CD4-positive, alpha-beta T cell (primary cell): ENCODE measurements at regions not wholly inside any gene's neighbourhood (a gene's known extent, or its start where the extent isn't known, plus 50 kb on each side); places are given as distances from the start of the nearest gene placed in this dataset.

Experiments
- ATAC-seq: fragments of 200-7000 bp; cut with Tn5 transposase; one replicate; pipeline ENCODE4 v1.10.0; 2022; ENCODE audit warnings: mild to moderate bottlenecking; ENCODE audit not compliant: poor library complexity
- CTCF ChIA-PET: fragments of 350-600 bp; sonication (Branson Sonifier 250); formaldehyde crosslinking; loops from one replicate; lab custom pipeline; 2021; ENCODE audit warnings: antibody characterized with exemption, inconsistent platforms; lab: Charles Lee
- POLR2A ChIA-PET: fragments of 350-600 bp; sonication (Branson Sonifier 250); formaldehyde crosslinking; loops from one replicate; lab custom pipeline; 2021; ENCODE audit warnings: antibody characterized with exemption, inconsistent platforms; lab: Charles Lee
- DNase-seq, 14 experiments: peaks; one replicate each; pipeline ENCODE4 v3.0.0-alpha.2; 2013 to 2020; ENCODE audit warnings: mixed read lengths in 2 of 14
- H3K27ac ChIP-seq, 2 donors: one replicate each; pipeline versions ENCODE4 v1.5.1 to v1.7.0; 2013; ENCODE audit warnings: low read length in 2 of 2, low read depth in 1 of 2, mild to moderate bottlenecking in 1 of 2
- H3K27me3 ChIP-seq, 2 experiments: 1 replicate in 1 of 2; 2 replicates in 1 of 2; pipeline versions ENCODE4 v1.6.1 to v1.7.0; 2013; ENCODE audit warnings: low read length in 2 of 2, control low read depth in 1 of 2, mild to moderate bottlenecking in 1 of 2, moderate library complexity in 1 of 2; ENCODE audit not compliant: insufficient read depth in 2 of 2, control insufficient read depth in 1 of 2
- H3K36me3 ChIP-seq: one replicate; pipeline ENCODE4 v1.6.1; 2013; ENCODE audit warnings: low read length, control low read depth; ENCODE audit not compliant: insufficient read depth
- H3K4me1 ChIP-seq: one replicate; pipeline ENCODE4 v1.6.1; 2013; ENCODE audit warnings: low read length, control low read depth; ENCODE audit not compliant: insufficient read depth
- H3K4me3 ChIP-seq: one replicate; pipeline ENCODE4 v1.5.1; 2013; ENCODE audit warnings: mild to moderate bottlenecking, low read length, moderate library complexity
- H3K9me3 ChIP-seq, 2 experiments: 1 replicate in 1 of 2; 2 replicates in 1 of 2; pipeline versions ENCODE4 v1.6.1 to v1.7.0; 2013; ENCODE audit warnings: low read length in 2 of 2, mild to moderate bottlenecking in 2 of 2, control low read depth in 1 of 2, moderate library complexity in 1 of 2; ENCODE audit not compliant: control insufficient read depth in 1 of 2, insufficient read depth in 1 of 2
- H3K27ac Mint-ChIP-seq: one replicate; pipeline ENCODE4 v1.8.0; 2020; ENCODE audit warnings: mixed read lengths
- H3K27me3 Mint-ChIP-seq: one replicate; pipeline ENCODE4 v1.8.0; 2021; ENCODE audit warnings: mixed read lengths
- H3K36me3 Mint-ChIP-seq: one replicate; pipeline ENCODE4 v1.8.0; 2021; ENCODE audit warnings: low read depth, mixed read lengths
- H3K4me1 Mint-ChIP-seq: one replicate; pipeline ENCODE4 v1.8.0; 2021; ENCODE audit warnings: low read depth, mixed read lengths
- H3K4me3 Mint-ChIP-seq: one replicate; pipeline ENCODE4 v1.8.0; 2020; ENCODE audit warnings: mild to moderate bottlenecking, mixed read lengths
- H3K9me3 Mint-ChIP-seq: one replicate; pipeline ENCODE4 v1.8.0; 2020; ENCODE audit warnings: mixed read lengths
- CTCF ChIP-seq: fragments of 200-600 bp; IDR thresholded peaks from one replicate; pipeline ENCODE4 v1.8.0; 2022; ENCODE audit warnings: antibody characterized with exemption, mild to moderate bottlenecking
- intact Hi-C, 2 experiments: fragments of 100-400 bp; cut with DNase I in 1 of 2; cut with micrococcal nuclease in 1 of 2; formaldehyde crosslinking; loops; one replicate each; pipeline versions ENCODE4 v1.15.1 to v1.9.0; 2023 to 2025; cut with DNase I, micrococcal nuclease

DNA sequence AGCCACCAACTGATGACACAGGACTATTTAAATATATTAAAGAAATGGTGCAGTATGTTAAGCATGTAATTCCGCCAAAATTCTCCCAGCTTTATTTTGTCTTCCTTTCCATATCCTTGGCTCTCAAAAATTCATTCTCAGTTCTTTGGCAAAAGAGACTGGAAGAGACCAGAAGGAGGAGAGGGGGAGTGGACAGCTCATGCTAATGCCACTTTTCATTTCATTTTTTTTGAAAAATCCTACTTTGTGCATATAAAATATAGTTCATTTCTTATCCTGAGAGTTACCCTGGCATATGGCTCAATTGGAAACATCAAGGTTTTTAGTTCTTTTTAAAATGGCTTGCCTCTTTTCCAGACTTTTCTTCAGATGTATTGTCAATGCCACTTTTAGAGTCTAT is 128.5 kb upstream of the VRK2 start:
- H3K36me3 ChIP-seq = no peaks in the 10 kb centered on the region
- no peak overlapping the region for H3K27ac ChIP-seq
- no peaks in the 10 kb centered on the region for H3K27me3 ChIP-seq
- TF ChIP-seq CTCF = no peak
- Mint-ChIP-seq H3K4me3 (no peak overlapping the region), H3K4me1 (no peaks in the 10 kb centered on the region), H3K27me3 (no peaks in the 10 kb centered on the region), H3K36me3 (no peaks in the 10 kb centered on the region), H3K27ac (no peak overlapping the region), H3K9me3 (no peaks in the 10 kb centered on the region)
- POLR2A ChIA-PET = no interaction called here
- DNase-seq = no peak
- intact Hi-C loops = no loop called here
- CTCF ChIA-PET = no interaction called here
- H3K4me3 ChIP-seq = no peak overlapping the region
- H3K9me3 ChIP-seq = no peaks in the 10 kb centered on the region
- ATAC-seq = no peak
- H3K4me1 ChIP-seq = no peaks in the 10 kb centered on the region

DNA sequence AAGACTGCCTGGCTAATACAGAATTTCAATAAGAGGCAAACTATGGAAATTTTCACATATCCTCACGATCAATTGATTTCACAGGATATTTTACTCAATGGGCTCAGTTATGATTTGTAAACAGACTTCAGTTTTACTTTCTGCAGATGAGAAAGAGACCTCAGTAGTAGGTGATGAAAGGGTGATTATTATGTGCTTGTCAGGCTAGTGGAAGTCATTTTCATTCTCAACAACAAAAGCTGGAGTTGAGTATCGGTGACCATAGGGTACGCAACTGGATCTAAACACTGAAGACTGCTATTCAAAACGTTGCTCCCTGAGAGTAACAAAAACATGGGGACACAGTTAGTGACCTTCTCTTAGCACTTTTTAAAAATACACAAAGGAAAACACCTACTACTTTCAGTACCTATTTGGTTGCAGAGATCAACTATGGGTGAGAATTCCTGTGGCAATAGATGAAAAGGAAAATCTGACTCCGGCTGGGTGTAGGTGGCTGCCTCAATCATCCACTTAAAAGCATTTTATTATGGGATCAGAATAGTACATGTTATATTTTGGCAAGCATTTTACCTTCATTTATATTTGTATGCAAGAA is 126.2 kb upstream of the VRK2 start:
- Mint-ChIP-seq H3K27ac (no peak overlapping the region), H3K9me3 (peaks cover 4% of the 10 kb centered on the region), H3K27me3 (no peaks in the 10 kb centered on the region), H3K4me3 (no peak overlapping the region), H3K36me3 (no peaks in the 10 kb centered on the region), H3K4me1 (no peaks in the 10 kb centered on the region)
- no peaks in the 10 kb centered on the region for H3K9me3 ChIP-seq
- POLR2A ChIA-PET = no interaction called here
- ATAC-seq (no peak), DNase-seq (no peak)
- H3K27me3 ChIP-seq = no peaks in the 10 kb centered on the region
- CTCF ChIA-PET = no interaction called here
- intact Hi-C loops = no loop called here
- no peaks in the 10 kb centered on the region for H3K4me1 ChIP-seq
- no peak overlapping the region for H3K27ac ChIP-seq
- no peak overlapping the region for H3K4me3 ChIP-seq
- TF ChIP-seq CTCF = no peak
- H3K36me3 ChIP-seq = no peaks in the 10 kb centered on the region

DNA sequence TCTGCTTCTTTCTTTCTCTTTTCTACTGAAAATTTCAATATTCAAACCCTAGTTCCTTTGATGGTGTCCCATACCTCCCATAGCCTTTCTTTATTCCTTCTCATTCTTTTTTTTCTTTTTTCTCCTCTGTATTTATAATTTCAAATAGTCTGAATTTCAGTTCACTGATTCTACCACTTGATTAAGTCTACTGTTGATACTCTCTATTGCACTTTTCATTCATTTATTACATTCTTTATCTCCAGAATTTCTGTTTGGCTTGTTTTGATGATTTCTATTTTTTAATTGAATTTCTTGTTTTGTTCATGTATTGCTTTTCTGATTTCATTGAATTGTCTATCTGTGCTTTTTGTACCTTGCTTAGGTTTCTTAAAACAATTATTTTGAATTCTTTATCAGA is 111.9 kb upstream of the VRK2 start:
- H3K36me3 Mint-ChIP-seq = peaks cover 6% of the 10 kb centered on the region
- peaks cover 4% of the 10 kb centered on the region for H3K27me3 Mint-ChIP-seq
- H3K4me1 ChIP-seq = no peaks in the 10 kb centered on the region
- no peak overlapping the region for H3K27ac Mint-ChIP-seq
- no peak overlapping the region for H3K27ac ChIP-seq
- no peak overlapping the region for H3K4me3 ChIP-seq
- no peaks in the 10 kb centered on the region for H3K36me3 ChIP-seq
- ChIA-PET POLR2A (no interaction called here), CTCF (no interaction called here)
- H3K4me1 Mint-ChIP-seq = no peaks in the 10 kb centered on the region
- H3K9me3 Mint-ChIP-seq = peaks cover 28% of the 10 kb centered on the region
- no peak for ATAC-seq
- H3K27me3 ChIP-seq = no peaks in the 10 kb centered on the region
- H3K9me3 ChIP-seq = peaks cover 12 to 31% of the 10 kb centered on the region in 2 experiments
- intact Hi-C loops = no loop called here
- H3K4me3 Mint-ChIP-seq = no peak overlapping the region
- no peak for TF ChIP-seq CTCF
- no peak for DNase-seq
